ENCODE measurements at regions not wholly inside any gene's neighbourhood (a gene's known extent, or its start where the extent isn't known, plus 50 kb on each side); places are given as distances from the start of the nearest gene placed in this dataset.
"Not testable (repeated sequence)": the region's sequence is repeated elsewhere in the genome, so short reads cannot be mapped to it uniquely, and the experiment has no call there.

GRCh38 chr9:102652471-102652870, 342.7 kb upstream of the CYLC2 start:
- no peak overlapping the region for H3K4me3 Mint-ChIP-seq
- no peak for TF ChIP-seq CTCF (IDR thresholded peaks at IDR 0.05)
- no peaks in the 10 kb centered on the region for H3K27me3 Mint-ChIP-seq (ENCODE audit: insufficient read depth)
- no peak overlapping the region for H3K27ac Mint-ChIP-seq
- H3K9me3 Mint-ChIP-seq, result no peaks in the 10 kb centered on the region; the same call in none of the 2 replicates
- no peaks in the 10 kb centered on the region for H3K36me3 Mint-ChIP-seq (ENCODE audit: low read depth)
- DNase-seq, result no peak
- H3K4me1 Mint-ChIP-seq (ENCODE audit: low read depth), result no peaks in the 10 kb centered on the region

- Mint-ChIP-seq H3K4me3 (no peak overlapping the region), H3K27ac (no peak overlapping the region), H3K4me1 (ENCODE audit: low read depth) (no peaks in the 10 kb centered on the region), H3K9me3 (no peaks in the 10 kb centered on the region; the same call in none of the 2 replicates), H3K36me3 (ENCODE audit: low read depth) (no peaks in the 10 kb centered on the region), H3K27me3 (ENCODE audit: insufficient read depth) (no peaks in the 10 kb centered on the region)
- no peak for DNase-seq
- TF ChIP-seq CTCF (IDR thresholded peaks at IDR 0.05), result no peak
Measured at GRCh38 chr9:102650896-102651295, 344.2 kb upstream of the CYLC2 start.

GRCh38 chr9:102642651-102643050, 352.5 kb upstream of the CYLC2 start:
- DNase-seq, result no peak
- Mint-ChIP-seq H3K4me1 (ENCODE audit: low read depth) (no peaks in the 10 kb centered on the region), H3K27me3 (ENCODE audit: insufficient read depth) (no peaks in the 10 kb centered on the region; the same call in 1 of the 2 replicates), H3K4me3 (no peak overlapping the region), H3K9me3 (peaks cover 17% of the 10 kb centered on the region), H3K36me3 (ENCODE audit: low read depth) (no peaks in the 10 kb centered on the region), H3K27ac (no peak overlapping the region)
- no peak for TF ChIP-seq CTCF (IDR thresholded peaks at IDR 0.05)

- peak; percentile 46 for TF ChIP-seq CTCF (IDR thresholded peaks at IDR 0.05)
- Mint-ChIP-seq H3K9me3 (peaks cover 46% of the 10 kb centered on the region), H3K36me3 (ENCODE audit: low read depth) (peaks cover 5% of the 10 kb centered on the region; the same call in 1 of the 2 replicates), H3K4me3 (no peak overlapping the region), H3K4me1 (ENCODE audit: low read depth) (no peaks in the 10 kb centered on the region), H3K27ac (no peak overlapping the region), H3K27me3 (ENCODE audit: insufficient read depth) (no peaks in the 10 kb centered on the region)
- DNase-seq, result no peak
Measured at GRCh38 chr9:102631559-102631958, 363.6 kb upstream of the CYLC2 start.

GRCh38 chr9:102609461-102609860, 385.7 kb upstream of the CYLC2 start:
- H3K9me3 Mint-ChIP-seq, result peaks cover 46% of the 10 kb centered on the region
- H3K27me3 Mint-ChIP-seq (ENCODE audit: insufficient read depth), result no peaks in the 10 kb centered on the region
- no peak for TF ChIP-seq CTCF (IDR thresholded peaks at IDR 0.05)
- H3K36me3 Mint-ChIP-seq (ENCODE audit: low read depth), result no peaks in the 10 kb centered on the region
- H3K4me3 Mint-ChIP-seq, result no peak overlapping the region
- DNase-seq, result no peak
- H3K4me1 Mint-ChIP-seq (ENCODE audit: low read depth), result no peaks in the 10 kb centered on the region
- H3K27ac Mint-ChIP-seq, result no peak overlapping the region

GRCh38 chr9:102603198-102604195, 391.6 kb upstream of the CYLC2 start:
- DNase-seq; H3K36me3 Mint-ChIP-seq (ENCODE audit: low read depth); H3K27ac Mint-ChIP-seq; H3K4me3 Mint-ChIP-seq; H3K4me1 Mint-ChIP-seq (ENCODE audit: low read depth); H3K27me3 Mint-ChIP-seq (ENCODE audit: insufficient read depth): not testable (repeated sequence)
- H3K9me3 Mint-ChIP-seq, result peaks cover 63% of the 10 kb centered on the region
